ENCODE measurements at regions not wholly inside any gene's neighbourhood (a gene's known extent, or its start where the extent isn't known, plus 50 kb on each side); places are given as distances from the start of the nearest gene placed in this dataset.

GRCh38 chr20:60928341-60928740 is 323.7 kb upstream of the CDH4 start:
- TF ChIP-seq CTCF (IDR thresholded peaks at IDR 0.05): no peak
- TF ChIP-seq POLR2A (IDR thresholded peaks at IDR 0.05): no peak

All from uterus (tissue), 2 donors.